K562 (cell line): ENCODE measurements at regions not wholly inside any gene's neighbourhood (a gene's known extent, or its start where the extent isn't known, plus 50 kb on each side); places are given as distances from the start of the nearest gene placed in this dataset.

Source experiments
- ATAC-seq: fragments of 200-7000 bp; cut with Tn5 transposase; 3 replicates; pipeline ENCODE4 v1.9.1; 2020; ENCODE audit warnings: moderate library complexity
- BruUV-seq: library from RNA; stranded (reverse); fragments of 400-500 nt; replicated peaks from 2 replicates; lab custom pipeline; 2021; lab: Mats Ljungman, UMichigan
- CTCF ChIA-PET: fragments of 300-600 bp; formaldehyde crosslinking; extraction: SDS; loops from one replicate; lab custom pipeline; 2021; ENCODE audit warnings: low intra/inter-chr PET ratio; lab: Yijun Ruan, JAX
- POLR2A ChIA-PET: fragments of 300-600, 350-650 bp; sonication (Branson Sonifier 250); formaldehyde crosslinking; extraction: SDS; loops from one replicate; lab custom pipeline; 2021; ENCODE audit warnings: antibody characterized with exemption, inconsistent platforms; lab: Yijun Ruan, JAX
- DNase-seq, 4 experiments: peaks; one replicate each; pipeline versions ENCODE4 v3.0.0 to v3.0.0-alpha.2; 2011 to 2018; ENCODE audit warnings: low spot score in 3 of 4, mixed read lengths in 3 of 4; ENCODE audit errors: extremely low read depth in 1 of 4
- FAIRE-seq: peaks from 2 replicates; lab custom pipeline; 2011; peaks lifted over from hg19 to GRCh38; lab: Jason Lieb, UNC
- H2AFZ ChIP-seq: 2 replicates; pipeline ENCODE4 v1.6.0; 2011; ENCODE audit warnings: low read depth, low read length, control low read depth, inconsistent platforms
- H3K27ac ChIP-seq: fragments of 200-600 bp; 3 replicates; pipeline ENCODE4 v1.8.0; 2011; ENCODE audit warnings: low read depth, mild to moderate bottlenecking, control low read depth, inconsistent platforms, low read length, moderate library complexity, mixed read lengths; ENCODE audit errors: extremely low read depth
- H3K27me3 ChIP-seq, 2 experiments: fragments of 300-600 bp in 1 of 2; 2 replicates in 1 of 2; 3 replicates in 1 of 2; pipeline versions ENCODE4 v1.6.0 to v1.8.0; 2011; ENCODE audit warnings: inconsistent platforms in 2 of 2, low read length in 2 of 2, mild to moderate bottlenecking in 1 of 2, mixed read lengths in 1 of 2, moderate library complexity in 1 of 2; ENCODE audit not compliant: control insufficient read depth in 2 of 2, insufficient read depth in 2 of 2
- H3K36me3 ChIP-seq: fragments of 300-600 bp; 3 replicates; pipeline ENCODE4 v1.8.0; 2011; ENCODE audit warnings: mild to moderate bottlenecking, low read length, inconsistent platforms; ENCODE audit not compliant: control insufficient read depth, insufficient read depth
- H3K4me1 ChIP-seq, 2 experiments: fragments of 200-600 bp in 1 of 2; replicated peaks in 1 of 2; 2 replicates in 1 of 2; 3 replicates in 1 of 2; pipeline versions ENCODE4 v1.5.1 to v1.8.0; 2011; ENCODE audit warnings: inconsistent platforms in 2 of 2, low read length in 2 of 2, mild to moderate bottlenecking in 1 of 2, mixed read lengths in 1 of 2, moderate library complexity in 1 of 2; ENCODE audit not compliant: control insufficient read depth in 2 of 2, insufficient read depth in 2 of 2
- H3K4me2 ChIP-seq: 2 replicates; pipeline ENCODE4 v1.6.1; 2011; ENCODE audit warnings: low read length, control low read depth, inconsistent platforms, mixed read lengths; ENCODE audit not compliant: insufficient read depth
- H3K4me3 ChIP-seq: fragments of 200-600 bp; sonication (generic), shearing (Covaris generic); 2 replicates; pipeline ENCODE4 v1.5.1; 2016; ENCODE audit warnings: control low read depth, inconsistent platforms
- H3K79me2 ChIP-seq: fragments of 200-600 bp; 3 replicates; pipeline ENCODE4 v1.8.0; 2011; ENCODE audit warnings: low read length, inconsistent platforms; ENCODE audit not compliant: control insufficient read depth, insufficient read depth
- H3K9ac ChIP-seq, 2 experiments: 2 replicates each; pipeline versions ENCODE4 v1.6.0 to v1.6.1; 2011; ENCODE audit warnings: low read depth in 2 of 2, low read length in 2 of 2, control low read depth in 1 of 2, inconsistent platforms in 1 of 2, mild to moderate bottlenecking in 1 of 2, mixed read lengths in 1 of 2; ENCODE audit not compliant: insufficient read depth in 1 of 2
- H3K9me1 ChIP-seq: one replicate; pipeline ENCODE4 v1.6.0; 2011; ENCODE audit warnings: inconsistent platforms, mild to moderate bottlenecking, low read length, moderate library complexity; ENCODE audit not compliant: control insufficient read depth, insufficient read depth
- H3K9me3 ChIP-seq: replicated peaks from 2 replicates; pipeline ENCODE4 v1.5.1; 2011; ENCODE audit warnings: low read depth, low read length, inconsistent platforms; ENCODE audit not compliant: control insufficient read depth, insufficient read depth
- H4K20me1 ChIP-seq: replicated peaks from 2 replicates; pipeline ENCODE4 v1.6.1; 2011; ENCODE audit warnings: low read length, inconsistent platforms, mixed read lengths; ENCODE audit not compliant: control insufficient read depth, insufficient read depth
- CBX5 ChIP-seq: IDR thresholded peaks from 2 replicates; pipeline ENCODE4 v1.6.1; 2014; ENCODE audit warnings: low read depth, borderline replicate concordance
- CCAR2 ChIP-seq: fragments of 200-400 bp; formaldehyde crosslinking; IDR thresholded peaks from 2 replicates; pipeline ENCODE4 v1.6.1; 2017; ENCODE audit warnings: mild to moderate bottlenecking, low read depth, low read length
- CEBPZ ChIP-seq: fragments of 150-350 bp; IDR thresholded peaks from 2 replicates; pipeline ENCODE4 v1.6.1; 2014; ENCODE audit warnings: low read depth, mild to moderate bottlenecking, low read length, borderline replicate concordance
- CREB3L1 ChIP-seq: fragments of 450-650 bp; IDR thresholded peaks from 2 replicates; pipeline ENCODE4 v1.6.1; 2014; ENCODE audit warnings: low read depth, mild to moderate bottlenecking, moderate library complexity, borderline replicate concordance
- ETV5 ChIP-seq: sonication (generic); formaldehyde crosslinking; IDR thresholded peaks from 2 replicates; pipeline ENCODE4 v1.4.0; 2020; ENCODE audit warnings: low read depth, mild to moderate bottlenecking, missing genetic modification reagents
- KAT8 ChIP-seq: fragments of 450-650 bp; IDR thresholded peaks from 2 replicates; pipeline ENCODE4 v1.6.1; 2016; ENCODE audit warnings: low read depth, mild to moderate bottlenecking
- LEF1 ChIP-seq: fragments of 450-650 bp; IDR thresholded peaks from 2 replicates; pipeline ENCODE4 v1.6.1; 2016; ENCODE audit warnings: mild to moderate bottlenecking
- MAZ ChIP-seq, 2 experiments: fragments of 450-650 bp in 1 of 2; sonication (generic) in 1 of 2; formaldehyde crosslinking; IDR thresholded peaks in 1 of 2; conservative IDR thresholded peaks in 1 of 2; 2 replicates each; pipeline versions ENCODE4 v1.4.0 to v1.5.0; 2020; ENCODE audit warnings: mild to moderate bottlenecking in 1 of 2, missing genetic modification reagents in 1 of 2
- NBN ChIP-seq: fragments of 450-650 bp; IDR thresholded peaks from 2 replicates; pipeline ENCODE4 v1.6.1; 2016; ENCODE audit warnings: low read depth, mild to moderate bottlenecking
- NELFE ChIP-seq: IDR thresholded peaks from 2 replicates; pipeline ENCODE4 v1.6.1; 2011; ENCODE audit warnings: mild to moderate bottlenecking; ENCODE audit not compliant: insufficient read depth, insufficient read length
- PHF21A ChIP-seq: fragments of 450-650 bp; IDR thresholded peaks from 2 replicates; pipeline ENCODE4 v1.6.1; 2017; ENCODE audit warnings: low read depth, borderline replicate concordance
- RAD21 ChIP-seq, 2 experiments: fragments of 250-450 bp in 1 of 2; fragments of 450-650 bp in 1 of 2; sonication (Bioruptor Pico) in 1 of 2; formaldehyde crosslinking in 1 of 2; IDR thresholded peaks in 1 of 2; conservative IDR thresholded peaks in 1 of 2; 2 replicates each; pipeline versions ENCODE4 v1.4.0 to v1.8.0; 2020 to 2022; ENCODE audit warnings: mild to moderate bottlenecking in 2 of 2, moderate library complexity in 1 of 2
- SIRT6 ChIP-seq: IDR thresholded peaks from one replicate; pipeline ENCODE4 v1.6.1; 2012; ENCODE audit warnings: low read depth, mild to moderate bottlenecking, control low read depth, inconsistent platforms, low read length, moderate library complexity
- TGIF2 ChIP-seq: sonication (generic); formaldehyde crosslinking; IDR thresholded peaks from 2 replicates; pipeline ENCODE4 v1.8.1; 2022; ENCODE audit warnings: mild to moderate bottlenecking, missing genetic modification reagents, moderate library complexity
- ZNF277 ChIP-seq: fragments of 250-450 bp; sonication (Bioruptor Pico); IDR thresholded peaks from 2 replicates; pipeline ENCODE4 v1.8.0; 2022; ENCODE audit warnings: inconsistent platforms, mild to moderate bottlenecking, moderate library complexity, borderline replicate concordance
- WGBS: fragments of 100-300 bp; shearing (Covaris generic); methylation state at CpG from one replicate; pipeline ENCODE4 v1.1.6; 2016; ENCODE audit warnings: low coverage, mixed read lengths; ENCODE audit not compliant: insufficient coverage; ENCODE audit errors: missing lambda C conversion rate; 5-methylcytosine and 5-hydroxymethylcytosine counted together
- in situ Hi-C: fragments of 300-500 bp; cut with MboI; formaldehyde crosslinking; loops from 4 replicates; pipeline ENCODE4 v1.15.0; 2018; ENCODE audit warnings: inconsistent platforms, mixed read lengths
- intact Hi-C: fragments of 100-400 bp; cut with micrococcal nuclease; formaldehyde crosslinking; loops from 2 replicates; pipeline ENCODE4 v1.14.2; 2022

GRCh38 chr20:41782730-41783406 lies 164.7 kb upstream of the CHD6 start (continued):
- TF ChIP-seq CEBPZ: no peak
- TF ChIP-seq KAT8: no peak

GRCh38 chr20:41782255-41782654 lies 164.1 kb upstream of the CHD6 start:
- H3K27ac ChIP-seq: no peak overlapping the region
- BruUV-seq: no TSS peak
- TF ChIP-seq SIRT6 (no peak), RAD21 (CRISPR knock-in tag; conservative IDR thresholded peaks at IDR 0.05 in 1 of 2, IDR thresholded peaks at IDR 0.05 in 1 of 2) (no peak), ETV5 (CRISPR knock-in tag) (no peak), PHF21A (no peak), CBX5 (no peak), NELFE (no peak), NBN (no peak), MAZ (CRISPR knock-in tag; conservative IDR thresholded peaks at IDR 0.05 in 1 of 2, IDR thresholded peaks at IDR 0.05 in 1 of 2) (no peak), ZNF277 (no peak), CCAR2 (no peak), TGIF2 (CRISPR knock-in tag) (no peak), CREB3L1 (no peak), LEF1 (no peak)

More at GRCh38 chr20:41782255-41782654, 164.1 kb upstream of the CHD6 start:
- ATAC-seq (no peak), DNase-seq (no peak), FAIRE-seq (no peak)
- H3K79me2 ChIP-seq: no peaks in the 10 kb centered on the region
- H3K36me3 ChIP-seq: no peaks in the 10 kb centered on the region
- POLR2A ChIA-PET: interaction anchor here (0.6 kb wide), 1 partner anchor 16 kb away, joined by 3 read pairs; no protein-coding TSS in a partner anchor
- no peak overlapping the region for H3K4me2 ChIP-seq
- H2AFZ ChIP-seq: no peak overlapping the region
- H3K9me1 ChIP-seq: no peaks in the 10 kb centered on the region
- H3K9me3 ChIP-seq: no peaks in the 10 kb centered on the region
- intact Hi-C loops: no loop called here
- CTCF ChIA-PET: no interaction called here
- WGBS: 2% methylated on average over 3 of the region's 3 CpGs
- H3K27me3 ChIP-seq: peaks cover 2 to 7% of the 10 kb centered on the region in 2 experiments; a peak in 1 of 5 replicates
- H3K9ac ChIP-seq: no peak overlapping the region
- in situ Hi-C loops: no loop called here
- no peaks in the 10 kb centered on the region for H4K20me1 ChIP-seq
- H3K4me1 ChIP-seq: no peaks in the 10 kb centered on the region
- H3K4me3 ChIP-seq: no peak overlapping the region
